HL-60 (cell line): ENCODE measurements at regions not wholly inside any gene's neighbourhood (a gene's known extent, or its start where the extent isn't known, plus 50 kb on each side); places are given as distances from the start of the nearest gene placed in this dataset.
"Not testable (repeated sequence)": the region's sequence is repeated elsewhere in the genome, so short reads cannot be mapped to it uniquely, and the experiment has no call there.

ENCODE experiments used
- DNase-seq, 2 experiments: peaks; one replicate each; pipeline ENCODE4 v3.0.0-alpha.2; 2010 to 2020; ENCODE audit warnings: low read depth in 1 of 2, low spot score in 1 of 2
- H3K27ac ChIP-seq: fragments of 250-450 bp; sonication (Bioruptor Pico); replicated peaks from 2 replicates; pipeline ENCODE4 v1.5.1; 2020; ENCODE audit warnings: mild to moderate bottlenecking, moderate library complexity
- H3K27me3 ChIP-seq: fragments of 250-450 bp; sonication (Bioruptor Pico); 2 replicates; pipeline ENCODE4 v1.5.1; 2021; ENCODE audit warnings: mild to moderate bottlenecking, moderate library complexity; ENCODE audit not compliant: insufficient read depth, poor library complexity, severe bottlenecking
- H3K4me3 ChIP-seq: replicated peaks from 2 replicates; pipeline ENCODE4 v1.5.1; 2011; ENCODE audit warnings: mild to moderate bottlenecking, control low read depth, low read length; ENCODE audit not compliant: insufficient read depth
- GABPA ChIP-seq: IDR thresholded peaks from 2 replicates; pipeline ENCODE4 v1.6.1; 2012; ENCODE audit warnings: low read depth
- POLR2AphosphoS5 ChIP-seq: IDR thresholded peaks from 2 replicates; pipeline ENCODE4 v1.6.1; 2012; ENCODE audit warnings: low read depth
- SPI1 ChIP-seq: IDR thresholded peaks from 2 replicates; pipeline ENCODE4 v1.6.1; 2012; ENCODE audit warnings: low read depth, mild to moderate bottlenecking, borderline replicate concordance
- TF ChIP-seq, protein P1 (sequence below): IDR thresholded peaks from 2 replicates; pipeline ENCODE4 v1.6.1; 2012; ENCODE audit warnings: low read depth; ENCODE audit not compliant: insufficient replicate concordance
- TF ChIP-seq, protein P2 (sequence below): IDR thresholded peaks from one replicate; pipeline ENCODE4 v1.5.1; 2011; ENCODE audit warnings: low read length, control low read depth, inconsistent platforms; ENCODE audit not compliant: insufficient read depth

DNA sequence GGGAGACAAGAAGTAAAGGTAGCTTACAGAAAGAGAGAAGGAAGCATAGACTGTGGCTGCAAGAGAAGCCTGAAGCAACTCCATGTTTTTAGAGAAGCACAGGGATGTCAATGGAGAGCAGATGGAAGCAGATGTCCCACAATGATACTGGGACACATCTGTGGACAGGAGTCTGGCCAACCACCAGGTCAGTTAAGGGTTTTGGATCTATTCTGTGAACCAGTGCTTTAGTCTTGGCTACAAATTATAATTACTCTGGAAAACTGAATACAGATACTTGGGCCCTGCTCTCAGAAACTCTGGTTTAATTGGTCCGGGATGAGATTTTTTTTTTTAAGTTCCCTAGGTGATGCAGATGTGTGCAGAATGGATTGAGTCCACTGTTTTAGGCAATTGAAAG lies 592.8 kb downstream of the CSNK1G3 start:
- Histone ChIP-seq H3K4me3 (no peak overlapping the region), H3K27ac (no peak overlapping the region), H3K27me3 (no peaks in the 10 kb centered on the region)
- TF ChIP-seq, protein P1, sequence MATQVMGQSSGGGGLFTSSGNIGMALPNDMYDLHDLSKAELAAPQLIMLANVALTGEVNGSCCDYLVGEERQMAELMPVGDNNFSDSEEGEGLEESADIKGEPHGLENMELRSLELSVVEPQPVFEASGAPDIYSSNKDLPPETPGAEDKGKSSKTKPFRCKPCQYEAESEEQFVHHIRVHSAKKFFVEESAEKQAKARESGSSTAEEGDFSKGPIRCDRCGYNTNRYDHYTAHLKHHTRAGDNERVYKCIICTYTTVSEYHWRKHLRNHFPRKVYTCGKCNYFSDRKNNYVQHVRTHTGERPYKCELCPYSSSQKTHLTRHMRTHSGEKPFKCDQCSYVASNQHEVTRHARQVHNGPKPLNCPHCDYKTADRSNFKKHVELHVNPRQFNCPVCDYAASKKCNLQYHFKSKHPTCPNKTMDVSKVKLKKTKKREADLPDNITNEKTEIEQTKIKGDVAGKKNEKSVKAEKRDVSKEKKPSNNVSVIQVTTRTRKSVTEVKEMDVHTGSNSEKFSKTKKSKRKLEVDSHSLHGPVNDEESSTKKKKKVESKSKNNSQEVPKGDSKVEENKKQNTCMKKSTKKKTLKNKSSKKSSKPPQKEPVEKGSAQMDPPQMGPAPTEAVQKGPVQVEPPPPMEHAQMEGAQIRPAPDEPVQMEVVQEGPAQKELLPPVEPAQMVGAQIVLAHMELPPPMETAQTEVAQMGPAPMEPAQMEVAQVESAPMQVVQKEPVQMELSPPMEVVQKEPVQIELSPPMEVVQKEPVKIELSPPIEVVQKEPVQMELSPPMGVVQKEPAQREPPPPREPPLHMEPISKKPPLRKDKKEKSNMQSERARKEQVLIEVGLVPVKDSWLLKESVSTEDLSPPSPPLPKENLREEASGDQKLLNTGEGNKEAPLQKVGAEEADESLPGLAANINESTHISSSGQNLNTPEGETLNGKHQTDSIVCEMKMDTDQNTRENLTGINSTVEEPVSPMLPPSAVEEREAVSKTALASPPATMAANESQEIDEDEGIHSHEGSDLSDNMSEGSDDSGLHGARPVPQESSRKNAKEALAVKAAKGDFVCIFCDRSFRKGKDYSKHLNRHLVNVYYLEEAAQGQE, result no peak
- TF ChIP-seq, protein P2, sequence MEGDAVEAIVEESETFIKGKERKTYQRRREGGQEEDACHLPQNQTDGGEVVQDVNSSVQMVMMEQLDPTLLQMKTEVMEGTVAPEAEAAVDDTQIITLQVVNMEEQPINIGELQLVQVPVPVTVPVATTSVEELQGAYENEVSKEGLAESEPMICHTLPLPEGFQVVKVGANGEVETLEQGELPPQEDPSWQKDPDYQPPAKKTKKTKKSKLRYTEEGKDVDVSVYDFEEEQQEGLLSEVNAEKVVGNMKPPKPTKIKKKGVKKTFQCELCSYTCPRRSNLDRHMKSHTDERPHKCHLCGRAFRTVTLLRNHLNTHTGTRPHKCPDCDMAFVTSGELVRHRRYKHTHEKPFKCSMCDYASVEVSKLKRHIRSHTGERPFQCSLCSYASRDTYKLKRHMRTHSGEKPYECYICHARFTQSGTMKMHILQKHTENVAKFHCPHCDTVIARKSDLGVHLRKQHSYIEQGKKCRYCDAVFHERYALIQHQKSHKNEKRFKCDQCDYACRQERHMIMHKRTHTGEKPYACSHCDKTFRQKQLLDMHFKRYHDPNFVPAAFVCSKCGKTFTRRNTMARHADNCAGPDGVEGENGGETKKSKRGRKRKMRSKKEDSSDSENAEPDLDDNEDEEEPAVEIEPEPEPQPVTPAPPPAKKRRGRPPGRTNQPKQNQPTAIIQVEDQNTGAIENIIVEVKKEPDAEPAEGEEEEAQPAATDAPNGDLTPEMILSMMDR, result no peak
- TF ChIP-seq SPI1 (no peak), GABPA (no peak), POLR2AphosphoS5 (no peak)
- DNase-seq, result no peak

DNA sequence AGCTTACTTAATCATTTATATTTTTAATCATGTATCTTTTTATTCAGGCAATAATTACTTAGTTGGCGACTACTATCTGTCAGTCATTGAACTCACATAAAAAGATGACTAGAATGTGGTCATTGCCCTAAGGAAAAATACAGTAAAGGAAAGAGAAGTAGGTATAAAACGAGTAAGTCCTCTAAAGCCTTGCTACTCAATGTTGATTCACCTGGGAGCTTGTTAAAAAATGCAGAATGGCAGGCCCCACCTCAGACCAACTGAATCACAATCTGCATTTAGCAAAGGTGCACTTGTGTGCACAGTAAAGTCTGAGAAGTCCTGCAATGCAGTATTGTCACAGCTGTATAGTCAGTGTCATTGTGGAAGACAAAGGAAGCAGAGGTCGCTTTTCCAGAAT lies 592.4 kb downstream of the CSNK1G3 start:
- no peak overlapping the region for H3K4me3 ChIP-seq
- no peak for DNase-seq
- H3K27ac ChIP-seq, result no peak overlapping the region
- TF ChIP-seq, protein P1, result no peak
- TF ChIP-seq POLR2AphosphoS5 (no peak), GABPA (no peak), SPI1 (no peak)
- TF ChIP-seq, protein P2, result no peak
- no peaks in the 10 kb centered on the region for H3K27me3 ChIP-seq

DNA sequence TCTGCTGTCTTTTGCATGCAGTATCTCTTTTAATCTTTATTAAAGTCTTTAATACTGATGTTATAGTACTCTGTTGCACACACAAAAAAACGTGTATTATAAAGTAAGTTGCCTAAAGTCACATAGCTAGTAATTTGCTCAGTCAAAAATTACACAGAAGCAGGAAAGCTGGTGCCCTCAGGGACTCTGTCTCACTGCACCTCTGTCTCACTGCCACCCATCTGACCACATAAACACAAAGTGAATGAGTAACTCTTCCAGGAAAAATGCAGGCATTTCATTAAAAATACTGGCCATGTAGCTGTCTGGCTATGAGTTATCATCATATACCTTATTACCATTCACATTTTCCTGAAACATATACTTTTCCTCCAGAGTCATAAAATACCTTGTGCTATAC lies 591.7 kb downstream of the CSNK1G3 start:
- DNase-seq, result no peak
- H3K4me3 ChIP-seq, result no peak overlapping the region
- no peak overlapping the region for H3K27ac ChIP-seq
- TF ChIP-seq, protein P2, result no peak
- TF ChIP-seq SPI1 (no peak), POLR2AphosphoS5 (no peak)
- TF ChIP-seq, protein P1, result no peak
- H3K27me3 ChIP-seq, result no peaks in the 10 kb centered on the region

DNA sequence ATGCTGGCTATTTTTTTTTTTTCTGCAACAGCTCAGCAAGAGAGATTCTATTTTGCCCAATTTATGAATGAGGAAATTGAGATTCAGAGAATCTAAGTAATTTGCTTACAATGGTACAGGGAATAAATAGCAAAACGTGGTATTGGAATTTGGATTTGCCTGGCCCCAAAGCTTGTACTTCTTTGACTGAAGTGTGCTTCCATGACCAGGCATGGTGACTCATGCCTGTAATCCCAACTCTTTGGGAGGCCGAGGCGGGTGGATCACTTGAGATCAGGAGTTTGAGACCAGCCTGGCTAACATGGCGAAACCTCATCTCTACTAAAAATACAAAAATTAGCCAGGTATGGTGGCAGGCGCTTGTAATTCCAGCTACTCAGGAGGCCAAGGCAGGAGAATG lies 591.1 kb downstream of the CSNK1G3 start:
- not testable (repeated sequence) for DNase-seq, H3K4me3 ChIP-seq, H3K27ac ChIP-seq, H3K27me3 ChIP-seq
